ENCODE measurements at regions not wholly inside any gene's neighbourhood (a gene's known extent, or its start where the extent isn't known, plus 50 kb on each side); places are given as distances from the start of the nearest gene placed in this dataset.

- TF ChIP-seq EZH2 (IDR thresholded peaks at IDR 0.05; ENCODE audit: low read length, missing control alignments) (no peak), CTCF (conservative IDR thresholded peaks at IDR 0.05 in 1 of 2, IDR thresholded peaks at IDR 0.05 in 1 of 2; ENCODE audit: low read depth in 1 of 2, low read length in 2 of 2) (no peak)
Observed at GRCh38 chr5:13278148-13278547, 666.3 kb downstream of the DNAH5 start.

Data from fibroblast of lung (primary cell).